HG03432 (cell line): ENCODE measurements at regions not wholly inside any gene's neighbourhood (a gene's known extent, or its start where the extent isn't known, plus 50 kb on each side); places are given as distances from the start of the nearest gene placed in this dataset.

ENCODE experiments used
- ATAC-seq: cut with Tn5 transposase; IDR thresholded peaks from one replicate; pipeline ENCODE4 v1.9.1; 2021; ENCODE audit warnings: mild to moderate bottlenecking, moderate library complexity; ENCODE audit not compliant: unreplicated experiment

GRCh38 chr7:36802459-36803135 lies 78.3 kb upstream of the AOAH start:
- no peak for ATAC-seq

GRCh38 chr7:36796850-36797536 lies 72.7 kb upstream of the AOAH start:
- ATAC-seq = no peak

- ATAC-seq = no peak
These were observed 71.2 kb upstream of the AOAH start for GRCh38 chr7:36795451-36796021.

GRCh38 chr7:36794689-36795088 lies 70.4 kb upstream of the AOAH start:
- ATAC-seq = no peak

GRCh38 chr7:36792421-36792820 lies 68.1 kb upstream of the AOAH start:
- ATAC-seq = no peak

GRCh38 chr7:36790311-36790787 lies 66.1 kb upstream of the AOAH start:
- no peak for ATAC-seq

GRCh38 chr7:36788825-36789470 lies 64.7 kb upstream of the AOAH start:
- ATAC-seq = no peak

GRCh38 chr7:36787933-36788378 lies 63.7 kb upstream of the AOAH start:
- ATAC-seq = no peak

GRCh38 chr7:36784991-36785940 lies 61.0 kb upstream of the AOAH start:
- ATAC-seq = peak; percentile 99

- ATAC-seq = no peak
These were observed 56.9 kb upstream of the AOAH start for GRCh38 chr7:36781011-36781738.

GRCh38 chr7:36777855-36778254 lies 53.6 kb upstream of the AOAH start:
- no peak for ATAC-seq

GRCh38 chr7:36777062-36777461 lies 52.8 kb upstream of the AOAH start:
- ATAC-seq = no peak

- ATAC-seq = no peak
These were observed 51.4 kb upstream of the AOAH start for GRCh38 chr7:36775676-36776075.

- no peak for ATAC-seq
These were observed 50.8 kb upstream of the AOAH start for GRCh38 chr7:36775061-36775620.
